Large intestine (tissue), 3 donors: ENCODE measurements at regions not wholly inside any gene's neighbourhood (a gene's known extent, or its start where the extent isn't known, plus 50 kb on each side); places are given as distances from the start of the nearest gene placed in this dataset.

Experiments used
- DNase-seq, 2 donors: peaks; one replicate each; pipeline versions ENCODE4 v3.0.0 to v3.0.0-alpha.2; 2013
- H3K27ac ChIP-seq: one replicate; pipeline ENCODE4 v1.5.1; 2013; ENCODE audit warnings: low read length
- H3K27me3 ChIP-seq: 2 replicates; pipeline ENCODE4 v1.6.1; 2013; ENCODE audit warnings: low read length; ENCODE audit not compliant: control insufficient read depth, insufficient read depth
- H3K36me3 ChIP-seq: 2 replicates; pipeline ENCODE4 v1.6.1; 2013; ENCODE audit warnings: low read length; ENCODE audit not compliant: control insufficient read depth, insufficient read depth
- H3K4me1 ChIP-seq: one replicate; pipeline ENCODE4 v1.6.1; 2013; ENCODE audit warnings: low read length; ENCODE audit not compliant: control insufficient read depth, insufficient read depth
- H3K4me3 ChIP-seq: one replicate; pipeline ENCODE4 v1.5.1; 2013; ENCODE audit warnings: low read length
- H3K9me3 ChIP-seq: one replicate; pipeline ENCODE4 v1.6.1; 2013; ENCODE audit warnings: mild to moderate bottlenecking, low read depth, low read length, moderate library complexity; ENCODE audit not compliant: control insufficient read depth
- WGBS: methylation state at CpG from one replicate; pipeline ENCODE4 v1.1.5; 2013; ENCODE audit warnings: low lambda C conversion rate; ENCODE audit not compliant: insufficient coverage; 5-methylcytosine and 5-hydroxymethylcytosine counted together

DNA sequence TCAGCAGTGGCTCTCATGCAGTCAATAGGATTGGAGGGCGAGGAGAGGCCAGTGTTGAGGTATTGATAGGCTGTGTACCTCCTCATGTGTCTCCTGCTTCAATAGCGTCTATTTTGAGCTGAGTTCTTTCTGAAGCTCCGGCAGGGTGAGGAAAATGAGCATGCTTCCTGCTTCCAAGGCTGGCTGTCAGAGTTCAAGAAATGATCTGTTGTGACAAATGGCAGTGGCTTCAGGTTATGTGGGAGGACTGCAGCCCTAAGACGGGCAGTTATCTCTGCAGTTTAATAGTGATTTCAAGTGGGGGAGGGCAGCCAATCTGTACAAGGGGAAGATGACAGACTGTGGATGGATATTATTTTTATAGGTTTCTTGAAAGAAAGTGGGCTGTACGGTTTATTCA is 54.0 kb upstream of the CXCL14 start:
- DNase-seq: no peak
- H3K27me3 ChIP-seq: peaks cover 5% of the 10 kb centered on the region
- no peaks in the 10 kb centered on the region for H3K4me1 ChIP-seq
- H3K9me3 ChIP-seq: no peaks in the 10 kb centered on the region
- H3K36me3 ChIP-seq: no peaks in the 10 kb centered on the region
- no peak overlapping the region for H3K4me3 ChIP-seq
- WGBS: 82% methylated on average over 3 of the region's 5 CpGs
- H3K27ac ChIP-seq: no peak overlapping the region

DNA sequence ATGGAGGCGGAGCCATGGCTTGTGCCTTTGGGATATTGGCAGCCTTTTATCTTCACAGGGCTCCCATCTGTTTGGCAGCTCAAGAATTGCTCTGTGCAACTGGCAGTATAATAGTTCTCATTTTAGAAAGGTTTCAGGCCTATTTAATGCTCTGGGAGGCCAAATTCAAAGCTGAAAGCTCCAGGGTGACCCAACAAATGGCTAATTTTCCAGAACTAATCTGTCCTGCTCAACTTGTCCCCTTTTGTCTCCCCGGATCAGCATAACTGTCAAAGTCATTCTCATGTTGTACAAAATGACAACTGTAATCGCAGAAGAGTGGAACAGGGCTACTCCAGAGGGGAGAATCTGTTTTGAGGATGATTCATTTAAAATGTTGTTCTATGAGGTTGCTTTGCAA is 52.6 kb upstream of the CXCL14 start:
- no peak for DNase-seq
- Histone ChIP-seq H3K9me3 (no peaks in the 10 kb centered on the region), H3K27ac (no peak overlapping the region), H3K4me3 (no peak overlapping the region), H3K4me1 (no peaks in the 10 kb centered on the region), H3K36me3 (no peaks in the 10 kb centered on the region), H3K27me3 (peaks cover 7% of the 10 kb centered on the region)
- 50% methylated on average over 2 of the region's 3 CpGs for WGBS

DNA sequence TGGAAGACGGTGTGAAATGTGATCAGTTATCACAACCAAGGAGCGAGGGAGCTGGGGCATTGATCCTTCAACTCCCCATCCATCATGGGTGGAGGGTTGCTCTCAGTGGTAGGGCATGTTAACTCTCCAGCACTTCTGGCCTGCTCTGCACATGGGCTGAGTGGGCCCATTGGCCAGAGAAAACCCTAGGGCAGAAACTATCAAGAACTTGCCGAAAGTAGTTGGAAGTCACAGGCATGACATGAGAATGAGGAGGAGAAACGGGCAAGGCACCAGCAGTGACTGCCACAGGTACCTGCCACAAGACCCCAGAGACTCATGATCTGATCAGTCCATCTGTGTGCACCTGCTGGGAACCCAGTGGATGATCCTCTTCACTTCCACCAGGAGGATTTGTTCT is 50.9 kb upstream of the CXCL14 start:
- WGBS: no CpG with 5 or more reads among the region's 4 CpGs
- no peak overlapping the region for H3K27ac ChIP-seq
- H3K27me3 ChIP-seq: peaks cover 7% of the 10 kb centered on the region
- H3K4me1 ChIP-seq: no peaks in the 10 kb centered on the region
- H3K9me3 ChIP-seq: no peaks in the 10 kb centered on the region
- H3K4me3 ChIP-seq: no peak overlapping the region
- DNase-seq: no peak
- H3K36me3 ChIP-seq: no peaks in the 10 kb centered on the region

DNA sequence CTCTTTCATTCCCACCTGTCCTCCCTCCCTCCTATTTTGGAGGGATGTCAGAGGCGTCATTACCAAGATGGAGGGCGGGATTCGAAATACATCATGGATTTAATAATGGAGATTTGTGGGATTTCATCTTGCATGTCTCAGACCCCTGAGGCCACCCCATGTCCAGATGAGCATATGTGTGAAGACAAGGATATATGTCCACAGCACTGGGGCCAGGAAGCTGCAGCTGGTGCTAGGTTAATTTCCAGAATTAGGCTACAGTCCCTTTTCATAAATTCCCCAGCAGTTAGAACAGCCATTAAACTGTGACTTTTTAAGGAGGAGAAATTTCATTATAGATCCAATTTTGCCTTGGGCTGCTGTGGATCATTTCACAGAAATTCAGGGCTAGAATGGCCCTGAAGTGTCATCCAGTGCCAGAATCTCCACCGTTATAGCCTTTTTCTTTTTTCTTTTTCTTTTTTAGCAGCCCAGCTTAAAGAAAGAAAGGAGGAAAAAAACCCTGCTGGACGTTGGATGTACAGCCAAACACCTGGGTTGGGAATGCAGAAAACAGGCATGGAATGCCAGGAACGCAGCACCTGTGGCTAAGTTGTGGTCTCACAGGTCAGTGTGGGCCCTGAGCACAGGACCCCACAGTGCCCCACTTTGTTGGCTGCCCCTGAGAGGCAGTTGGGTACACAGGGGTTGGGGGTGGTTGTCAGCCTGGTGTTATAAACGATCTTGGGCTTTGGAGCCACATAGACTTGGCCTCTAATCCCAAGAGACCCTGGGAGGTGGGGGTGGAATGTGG is 50.2 kb upstream of the CXCL14 start:
- no peaks in the 10 kb centered on the region for H3K9me3 ChIP-seq
- H3K27ac ChIP-seq: no peak overlapping the region
- no peak overlapping the region for H3K4me3 ChIP-seq
- peaks cover 7% of the 10 kb centered on the region for H3K27me3 ChIP-seq
- DNase-seq: no peak
- H3K36me3 ChIP-seq: no peaks in the 10 kb centered on the region
- WGBS: 60% methylated on average over 2 of the region's 7 CpGs
- H3K4me1 ChIP-seq: no peaks in the 10 kb centered on the region
